ENCODE measurements at regions not wholly inside any gene's neighbourhood (a gene's known extent, or its start where the extent isn't known, plus 50 kb on each side); places are given as distances from the start of the nearest gene placed in this dataset.

DNA sequence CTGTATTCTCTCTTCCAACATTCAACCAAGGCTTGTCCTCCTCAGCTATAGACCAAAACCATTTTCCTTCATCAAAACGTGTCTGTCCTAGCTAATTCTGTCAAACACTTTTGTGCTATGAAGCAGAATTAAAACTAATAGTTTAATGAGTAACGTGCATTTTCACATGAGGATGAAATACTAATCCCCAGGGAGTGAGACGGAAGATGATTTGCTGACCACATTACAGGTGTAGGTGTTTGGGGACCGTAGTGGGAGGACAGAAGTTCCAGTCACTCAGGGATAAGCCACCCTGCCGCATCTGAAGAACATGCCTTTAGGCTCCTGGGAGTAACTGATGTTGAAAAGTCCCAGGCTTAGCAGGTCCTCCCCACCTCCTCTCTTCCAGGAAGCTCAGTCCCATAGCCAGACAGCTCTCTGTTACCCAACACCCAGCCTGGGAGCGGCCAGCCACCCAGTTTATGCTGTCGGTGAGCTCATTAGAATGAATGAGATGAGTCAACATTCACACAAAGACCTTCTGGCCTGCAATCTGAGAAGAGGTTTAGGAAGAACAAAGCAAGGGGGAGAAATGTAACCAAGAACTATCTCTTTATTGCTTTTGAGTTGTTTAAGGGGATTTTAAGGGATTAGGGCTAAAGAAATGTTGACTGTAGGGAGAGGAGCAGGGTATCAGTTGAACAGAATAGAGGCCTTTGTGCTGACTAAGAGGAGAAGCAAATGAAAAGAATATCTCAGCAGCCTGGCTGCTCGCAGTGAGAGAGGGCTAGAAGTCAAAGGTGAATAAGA, 122.5 kb downstream of the FOXI3 start:
- no peak for DNase-seq (ENCODE audit: low spot score)
- Mint-ChIP-seq H3K4me3 (ENCODE audit: unreplicated experiment) (no peak overlapping the region), H3K27me3 (ENCODE audit: unreplicated experiment) (peaks cover 7% of the 10 kb centered on the region), H3K9me3 (ENCODE audit: unreplicated experiment) (no peaks in the 10 kb centered on the region), H3K36me3 (ENCODE audit: low read depth, unreplicated experiment) (no peaks in the 10 kb centered on the region), H3K4me1 (ENCODE audit: unreplicated experiment) (no peaks in the 10 kb centered on the region), H3K27ac (ENCODE audit: unreplicated experiment) (no peak overlapping the region)
- TF ChIP-seq, protein P1, sequence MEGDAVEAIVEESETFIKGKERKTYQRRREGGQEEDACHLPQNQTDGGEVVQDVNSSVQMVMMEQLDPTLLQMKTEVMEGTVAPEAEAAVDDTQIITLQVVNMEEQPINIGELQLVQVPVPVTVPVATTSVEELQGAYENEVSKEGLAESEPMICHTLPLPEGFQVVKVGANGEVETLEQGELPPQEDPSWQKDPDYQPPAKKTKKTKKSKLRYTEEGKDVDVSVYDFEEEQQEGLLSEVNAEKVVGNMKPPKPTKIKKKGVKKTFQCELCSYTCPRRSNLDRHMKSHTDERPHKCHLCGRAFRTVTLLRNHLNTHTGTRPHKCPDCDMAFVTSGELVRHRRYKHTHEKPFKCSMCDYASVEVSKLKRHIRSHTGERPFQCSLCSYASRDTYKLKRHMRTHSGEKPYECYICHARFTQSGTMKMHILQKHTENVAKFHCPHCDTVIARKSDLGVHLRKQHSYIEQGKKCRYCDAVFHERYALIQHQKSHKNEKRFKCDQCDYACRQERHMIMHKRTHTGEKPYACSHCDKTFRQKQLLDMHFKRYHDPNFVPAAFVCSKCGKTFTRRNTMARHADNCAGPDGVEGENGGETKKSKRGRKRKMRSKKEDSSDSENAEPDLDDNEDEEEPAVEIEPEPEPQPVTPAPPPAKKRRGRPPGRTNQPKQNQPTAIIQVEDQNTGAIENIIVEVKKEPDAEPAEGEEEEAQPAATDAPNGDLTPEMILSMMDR (IDR thresholded peaks at IDR 0.05; ENCODE audit: unreplicated experiment) = no peak

DNA sequence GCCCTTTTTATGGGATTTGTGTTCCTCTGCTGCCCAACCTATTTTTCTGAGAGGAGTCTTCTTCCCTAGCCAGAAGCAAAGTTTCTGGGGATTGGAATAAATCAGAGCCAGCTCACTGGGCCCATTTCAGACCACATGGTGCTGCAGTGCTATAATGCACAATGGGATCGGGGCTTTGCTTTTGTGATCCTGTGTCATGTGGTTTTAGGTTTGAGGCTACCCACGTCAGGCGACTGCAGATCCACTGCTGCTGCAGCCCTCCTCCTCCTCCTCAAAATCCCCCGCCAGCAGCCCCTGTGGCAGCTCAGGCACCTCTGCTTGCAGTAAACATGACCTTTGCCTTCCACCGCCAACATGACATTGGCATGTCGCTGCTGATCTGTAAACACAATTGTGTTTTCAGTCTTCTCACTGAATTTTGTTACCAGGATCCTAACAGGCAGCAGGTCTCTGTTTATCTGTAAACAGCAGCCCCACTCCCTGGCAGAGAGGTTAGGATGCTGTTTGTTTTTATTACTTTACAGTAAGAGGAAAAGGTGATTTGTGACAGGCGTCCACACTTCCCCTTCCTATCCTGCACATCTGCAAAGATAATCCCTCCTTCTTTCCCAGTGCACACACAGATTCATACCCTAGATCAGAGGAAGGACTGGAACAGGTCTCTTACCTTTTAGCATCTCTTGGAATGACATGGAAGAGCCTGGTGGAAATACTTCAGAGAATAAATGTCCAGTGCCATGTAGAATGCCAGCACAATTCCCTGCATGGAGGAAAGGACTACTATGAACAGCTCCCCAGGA, 130.8 kb downstream of the FOXI3 start:
- Mint-ChIP-seq H3K9me3 (ENCODE audit: unreplicated experiment) (no peaks in the 10 kb centered on the region), H3K4me3 (ENCODE audit: unreplicated experiment) (no peak overlapping the region), H3K4me1 (ENCODE audit: unreplicated experiment) (peaks cover 11% of the 10 kb centered on the region), H3K27ac (ENCODE audit: unreplicated experiment) (peak overlapping the region; percentile 50), H3K27me3 (ENCODE audit: unreplicated experiment) (no peaks in the 10 kb centered on the region), H3K36me3 (ENCODE audit: low read depth, unreplicated experiment) (no peaks in the 10 kb centered on the region)
- TF ChIP-seq, protein P1 (IDR thresholded peaks at IDR 0.05; ENCODE audit: unreplicated experiment) = no peak
- no peak for DNase-seq (ENCODE audit: low spot score)

GRCh38 chr2:88320076-88320773, 132.3 kb downstream of the FOXI3 start:
- H3K27ac Mint-ChIP-seq (ENCODE audit: unreplicated experiment) = no peak overlapping the region
- no peak overlapping the region for H3K4me3 Mint-ChIP-seq (ENCODE audit: unreplicated experiment)
- no peaks in the 10 kb centered on the region for H3K36me3 Mint-ChIP-seq (ENCODE audit: low read depth, unreplicated experiment)
- no peaks in the 10 kb centered on the region for H3K27me3 Mint-ChIP-seq (ENCODE audit: unreplicated experiment)
- TF ChIP-seq, protein P1 (IDR thresholded peaks at IDR 0.05; ENCODE audit: unreplicated experiment) = no peak
- peaks cover 11% of the 10 kb centered on the region for H3K4me1 Mint-ChIP-seq (ENCODE audit: unreplicated experiment)
- no peaks in the 10 kb centered on the region for H3K9me3 Mint-ChIP-seq (ENCODE audit: unreplicated experiment)
- no peak for DNase-seq (ENCODE audit: low spot score)

DNA sequence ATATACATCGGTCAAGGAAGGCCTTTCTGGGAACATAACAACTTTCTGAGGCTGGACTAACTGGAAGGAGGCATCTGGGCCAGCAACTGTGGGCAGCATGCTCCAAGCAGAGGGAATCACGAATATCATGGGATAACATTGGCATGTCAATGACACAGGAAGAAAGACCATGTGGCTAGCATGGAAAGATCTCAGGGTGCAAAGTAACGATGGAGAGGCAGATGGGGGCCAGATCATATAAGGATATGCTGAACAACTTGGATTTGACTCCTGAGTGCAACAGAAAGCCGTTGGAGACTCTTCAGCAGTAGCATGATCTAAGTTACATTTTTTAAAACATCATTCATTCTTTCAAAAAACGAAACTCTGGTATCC, 133.6 kb downstream of the FOXI3 start:
- H3K27ac Mint-ChIP-seq (ENCODE audit: unreplicated experiment) = no peak overlapping the region
- no peak overlapping the region for H3K4me3 Mint-ChIP-seq (ENCODE audit: unreplicated experiment)
- H3K36me3 Mint-ChIP-seq (ENCODE audit: low read depth, unreplicated experiment) = no peaks in the 10 kb centered on the region
- TF ChIP-seq, protein P1 (IDR thresholded peaks at IDR 0.05; ENCODE audit: unreplicated experiment) = no peak
- peaks cover 11% of the 10 kb centered on the region for H3K4me1 Mint-ChIP-seq (ENCODE audit: unreplicated experiment)
- H3K27me3 Mint-ChIP-seq (ENCODE audit: unreplicated experiment) = no peaks in the 10 kb centered on the region
- no peaks in the 10 kb centered on the region for H3K9me3 Mint-ChIP-seq (ENCODE audit: unreplicated experiment)
- no peak for DNase-seq (ENCODE audit: low spot score)
